Activated CD8-positive, alpha-beta memory T cell treated with anti-CD3 and anti-CD28 coated beads for 36 hours (primary cell): ENCODE measurements at regions not wholly inside any gene's neighbourhood (a gene's known extent, or its start where the extent isn't known, plus 50 kb on each side); places are given as distances from the start of the nearest gene placed in this dataset.

Source experiments
- CTCF ChIA-PET: fragments of 350-600 bp; sonication (Branson Sonifier 250); formaldehyde crosslinking; loops from one replicate; lab custom pipeline; 2021; ENCODE audit warnings: antibody characterized with exemption; lab: Charles Lee
- POLR2A ChIA-PET: fragments of 350-600 bp; sonication (Branson Sonifier 250); formaldehyde crosslinking; loops from one replicate; lab custom pipeline; 2021; ENCODE audit warnings: antibody characterized with exemption; lab: Charles Lee

- CTCF ChIA-PET, result interaction anchor here (1.0 kb wide), 1 partner anchor 11 kb away, joined by 3 read pairs; no protein-coding TSS in a partner anchor
- POLR2A ChIA-PET, result interaction anchor here (0.7 kb wide), 1 partner anchor 63 kb away, joined by 6 read pairs; no protein-coding TSS in a partner anchor
These were observed 93.6 kb upstream of the ATP11B start for GRCh38 chr3:182699550-182700170.

- POLR2A ChIA-PET, result no interaction called here
- CTCF ChIA-PET, result no interaction called here
These were observed 91.1 kb upstream of the ATP11B start for GRCh38 chr3:182702216-182702615.

GRCh38 chr3:182703233-182703632 is 90.1 kb upstream of the ATP11B start:
- ChIA-PET POLR2A (no interaction called here), CTCF (no interaction called here)

GRCh38 chr3:182704926-182705325 is 88.4 kb upstream of the ATP11B start:
- CTCF ChIA-PET, result no interaction called here
- POLR2A ChIA-PET, result no interaction called here

- ChIA-PET CTCF (no interaction called here), POLR2A (no interaction called here)
These were observed 84.5 kb upstream of the ATP11B start for GRCh38 chr3:182708810-182709209.

- ChIA-PET CTCF (interaction anchor here (1.0 kb wide), 1 partner anchor 131 kb away, joined by 5 read pairs; no protein-coding TSS in a partner anchor), POLR2A (no interaction called here)
These were observed 84.0 kb upstream of the ATP11B start for GRCh38 chr3:182709306-182709705.

- CTCF ChIA-PET, result interaction anchor here (0.9 to 1.7 kb wide), 3 partner anchors 12 to 129 kb away, joined by 3 to 5 read pairs (median 4); no protein-coding TSS in a partner anchor
- POLR2A ChIA-PET, result no interaction called here
These were observed 82.6 kb upstream of the ATP11B start for GRCh38 chr3:182710557-182711157.

- POLR2A ChIA-PET, result no interaction called here
- CTCF ChIA-PET, result interaction anchor here (1.7 kb wide), 1 partner anchor 11 kb away, joined by 4 read pairs; no protein-coding TSS in a partner anchor
These were observed 82.0 kb upstream of the ATP11B start for GRCh38 chr3:182711261-182711683.

- CTCF ChIA-PET, result interaction anchor here (0.8 kb wide), 1 partner anchor 29 kb away, joined by 3 read pairs; no protein-coding TSS in a partner anchor
These were observed 81.5 kb upstream of the ATP11B start for GRCh38 chr3:182711853-182712252.

GRCh38 chr3:182713111-182713510 is 80.2 kb upstream of the ATP11B start:
- ChIA-PET POLR2A (no interaction called here), CTCF (no interaction called here)

More at GRCh38 chr3:182711853-182712252, 81.5 kb upstream of the ATP11B start:
- POLR2A ChIA-PET, result no interaction called here

- POLR2A ChIA-PET, result no interaction called here
- CTCF ChIA-PET, result interaction anchor here (1.3 kb wide), 1 partner anchor 9 kb away, joined by 4 read pairs; no protein-coding TSS in a partner anchor
These were observed 79.4 kb upstream of the ATP11B start for GRCh38 chr3:182713743-182714517.

- CTCF ChIA-PET, result no interaction called here
- POLR2A ChIA-PET, result no interaction called here
These were observed 78.3 kb upstream of the ATP11B start for GRCh38 chr3:182715006-182715405.

- CTCF ChIA-PET, result no interaction called here
- POLR2A ChIA-PET, result no interaction called here
These were observed 77.1 kb upstream of the ATP11B start for GRCh38 chr3:182716114-182716688.

- CTCF ChIA-PET, result no interaction called here
- POLR2A ChIA-PET, result no interaction called here
These were observed 76.1 kb upstream of the ATP11B start for GRCh38 chr3:182717216-182717615.

GRCh38 chr3:182722907-182723306 is 70.4 kb upstream of the ATP11B start:
- POLR2A ChIA-PET, result no interaction called here
- CTCF ChIA-PET, result interaction anchor here (1.3 to 1.5 kb wide), 2 partner anchors 9 to 12 kb away, joined by 4 read pairs; no protein-coding TSS in a partner anchor

GRCh38 chr3:182723596-182723995 is 69.7 kb upstream of the ATP11B start:
- CTCF ChIA-PET, result interaction anchor here (1.3 to 1.5 kb wide), 2 partner anchors 9 to 13 kb away, joined by 4 read pairs; no protein-coding TSS in a partner anchor
- POLR2A ChIA-PET, result no interaction called here

- CTCF ChIA-PET, result no interaction called here
- POLR2A ChIA-PET, result no interaction called here
These were observed 67.7 kb upstream of the ATP11B start for GRCh38 chr3:182725372-182726251.

GRCh38 chr3:182726258-182727142 is 66.8 kb upstream of the ATP11B start:
- POLR2A ChIA-PET, result no interaction called here
- CTCF ChIA-PET, result no interaction called here
